IMR-90 (cell line): ENCODE measurements at regions not wholly inside any gene's neighbourhood (a gene's known extent, or its start where the extent isn't known, plus 50 kb on each side); places are given as distances from the start of the nearest gene placed in this dataset.

ENCODE experiments used
- CEBPB ChIP-seq: IDR thresholded peaks from 2 replicates; pipeline ENCODE4 v1.6.1; 2012; ENCODE audit warnings: low read depth, low read length, improper control_type of control experiment
- FOS ChIP-seq: fragments of 150-350 bp; IDR thresholded peaks from 2 replicates; pipeline ENCODE4 v1.6.1; 2016; ENCODE audit warnings: low read depth, low read length
- POLR2A ChIP-seq: IDR thresholded peaks from 2 replicates; pipeline ENCODE4 v1.6.1; 2012; ENCODE audit warnings: mild to moderate bottlenecking, low read depth, low read length
- RFX5 ChIP-seq: IDR thresholded peaks from 2 replicates; pipeline ENCODE4 v1.8.0; 2012; ENCODE audit warnings: low read depth, mild to moderate bottlenecking, low read length, moderate library complexity
- TF ChIP-seq, protein P1 (sequence below): conservative IDR thresholded peaks from 2 replicates; pipeline ENCODE4 v1.5.1; 2012; ENCODE audit warnings: mild to moderate bottlenecking, low read depth, low read length, improper control_type of control experiment

DNA sequence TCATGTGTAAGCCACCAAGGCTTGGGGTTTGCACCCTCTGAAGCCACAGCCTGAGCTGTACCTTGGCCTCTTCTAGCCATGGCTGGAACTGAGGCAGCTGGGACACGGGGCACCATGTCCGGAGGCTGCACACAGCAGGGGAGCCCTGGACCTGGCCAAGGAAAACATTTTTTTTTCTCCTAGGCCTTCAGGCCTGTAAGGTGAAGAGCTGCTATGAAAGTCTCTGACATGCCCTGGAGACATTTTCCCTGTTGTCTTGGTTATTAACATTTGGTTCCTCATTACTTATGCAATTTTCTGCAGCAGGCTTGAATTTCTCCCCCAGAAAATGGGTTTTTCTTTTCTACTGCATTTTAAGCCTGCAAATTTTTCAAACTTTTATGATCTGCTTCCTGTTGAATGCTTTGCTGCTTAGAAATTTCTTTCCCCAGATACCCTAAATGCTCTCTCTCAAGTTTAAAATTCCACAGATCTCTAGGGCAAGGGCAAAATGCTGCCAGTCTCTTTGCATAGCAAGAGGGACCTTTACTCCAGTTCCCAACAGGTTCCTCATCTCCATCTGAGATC is 295.8 kb downstream of the LTN1 start:
- TF ChIP-seq RFX5 (no peak), FOS (no peak), CEBPB (no peak), POLR2A (no peak)
- TF ChIP-seq, protein P1, sequence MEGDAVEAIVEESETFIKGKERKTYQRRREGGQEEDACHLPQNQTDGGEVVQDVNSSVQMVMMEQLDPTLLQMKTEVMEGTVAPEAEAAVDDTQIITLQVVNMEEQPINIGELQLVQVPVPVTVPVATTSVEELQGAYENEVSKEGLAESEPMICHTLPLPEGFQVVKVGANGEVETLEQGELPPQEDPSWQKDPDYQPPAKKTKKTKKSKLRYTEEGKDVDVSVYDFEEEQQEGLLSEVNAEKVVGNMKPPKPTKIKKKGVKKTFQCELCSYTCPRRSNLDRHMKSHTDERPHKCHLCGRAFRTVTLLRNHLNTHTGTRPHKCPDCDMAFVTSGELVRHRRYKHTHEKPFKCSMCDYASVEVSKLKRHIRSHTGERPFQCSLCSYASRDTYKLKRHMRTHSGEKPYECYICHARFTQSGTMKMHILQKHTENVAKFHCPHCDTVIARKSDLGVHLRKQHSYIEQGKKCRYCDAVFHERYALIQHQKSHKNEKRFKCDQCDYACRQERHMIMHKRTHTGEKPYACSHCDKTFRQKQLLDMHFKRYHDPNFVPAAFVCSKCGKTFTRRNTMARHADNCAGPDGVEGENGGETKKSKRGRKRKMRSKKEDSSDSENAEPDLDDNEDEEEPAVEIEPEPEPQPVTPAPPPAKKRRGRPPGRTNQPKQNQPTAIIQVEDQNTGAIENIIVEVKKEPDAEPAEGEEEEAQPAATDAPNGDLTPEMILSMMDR: no peak
